Neural cell (in vitro differentiated cells): ENCODE measurements at regions not wholly inside any gene's neighbourhood (a gene's known extent, or its start where the extent isn't known, plus 50 kb on each side); places are given as distances from the start of the nearest gene placed in this dataset.

Experiments
- H2AFZ ChIP-seq: fragments of 200-600, 300-800 bp; sonication (generic), shearing (Covaris generic); 2 replicates; pipeline ENCODE4 v1.6.0; 2014; ENCODE audit warnings: low read depth, mild to moderate bottlenecking, antibody characterized with exemption, low read length, moderate library complexity
- H3F3A ChIP-seq: fragments of 200-600 bp; shearing (Covaris generic); 2 replicates; pipeline ENCODE4 v1.6.1; 2016; ENCODE audit warnings: mild to moderate bottlenecking, moderate library complexity, mixed read lengths, antibody characterized with exemption, low read length; ENCODE audit not compliant: insufficient read depth, poor library complexity, severe bottlenecking
- H3K27ac ChIP-seq: fragments of 200-600, 300-800 bp; sonication (generic), shearing (Covaris generic); 2 replicates; pipeline ENCODE4 v1.5.1; 2014; ENCODE audit warnings: mild to moderate bottlenecking, low read length, moderate library complexity
- H3K27me3 ChIP-seq: fragments of 300-800, 200-600 bp; sonication (generic), shearing (Covaris generic); 2 replicates; pipeline ENCODE4 v1.6.0; 2014; ENCODE audit warnings: mild to moderate bottlenecking, low read depth, low read length, moderate library complexity; ENCODE audit not compliant: insufficient read depth
- H3K36me3 ChIP-seq: fragments of 300-800, 200-600 bp; sonication (generic), shearing (Covaris generic); 2 replicates; pipeline ENCODE4 v1.5.1; 2014; ENCODE audit warnings: mild to moderate bottlenecking, antibody characterized with exemption, low read length, moderate library complexity; ENCODE audit not compliant: insufficient read depth
- H3K4me2 ChIP-seq: fragments of 300-800, 200-600 bp; sonication (generic), shearing (Covaris generic); 2 replicates; pipeline ENCODE4 v1.6.0; 2014; ENCODE audit warnings: mild to moderate bottlenecking, low read length
- H3K4me3 ChIP-seq: fragments of 300-800, 200-600 bp; sonication (generic), shearing (Covaris generic); 2 replicates; pipeline ENCODE4 v1.5.1; 2014; ENCODE audit warnings: mild to moderate bottlenecking, low read length, moderate library complexity
- H3K79me2 ChIP-seq: fragments of 200-600 bp; shearing (Covaris generic); replicated peaks from 2 replicates; pipeline ENCODE4 v1.6.0; 2014; ENCODE audit warnings: mild to moderate bottlenecking, low read length, moderate library complexity; ENCODE audit not compliant: insufficient read depth
- H3K9ac ChIP-seq: fragments of 300-800, 200-600 bp; sonication (generic), shearing (Covaris generic); 2 replicates; pipeline ENCODE4 v1.6.1; 2016; ENCODE audit warnings: mild to moderate bottlenecking, low read length, mixed read lengths
- H3K9me2 ChIP-seq: fragments of 200-600 bp; shearing (Covaris generic); 2 replicates; pipeline ENCODE4 v1.6.1; 2016; ENCODE audit warnings: mild to moderate bottlenecking, low read length, mixed read lengths; ENCODE audit not compliant: insufficient read depth
- H3K9me3 ChIP-seq: fragments of 200-600, 300-800 bp; sonication (generic), shearing (Covaris generic); 2 replicates; pipeline ENCODE4 v1.6.1; 2016; ENCODE audit warnings: mild to moderate bottlenecking, mixed run types, low read length, moderate library complexity, mixed read lengths
- H4K20me1 ChIP-seq: fragments of 200-600 bp; shearing (Covaris generic); 2 replicates; pipeline ENCODE4 v1.6.1; 2016; ENCODE audit warnings: mild to moderate bottlenecking, mixed run types; ENCODE audit not compliant: insufficient read depth
- CTCF ChIP-seq: fragments of 450-650 bp; IDR thresholded peaks from 2 replicates; pipeline ENCODE4 v1.5.1; 2014; ENCODE audit warnings: antibody characterized with exemption, mild to moderate bottlenecking, moderate library complexity; ENCODE audit not compliant: poor library complexity, severe bottlenecking
- EP300 ChIP-seq: fragments of 450-650 bp; conservative IDR thresholded peaks from 2 replicates; pipeline ENCODE4 v1.6.1; 2014; ENCODE audit warnings: antibody characterized with exemption, mild to moderate bottlenecking, moderate library complexity; ENCODE audit not compliant: poor library complexity, severe bottlenecking
- EZH2 ChIP-seq: fragments of 200-600, 300-800 bp; shearing (Covaris generic), sonication (generic); IDR thresholded peaks from 2 replicates; pipeline ENCODE4 v1.6.1; 2014; ENCODE audit warnings: antibody characterized with exemption, low read length, borderline replicate concordance, mild to moderate bottlenecking; ENCODE audit not compliant: insufficient read depth, poor library complexity, severe bottlenecking
- MXI1 ChIP-seq: fragments of 450-650 bp; conservative IDR thresholded peaks from 2 replicates; pipeline ENCODE4 v1.6.1; 2014; ENCODE audit warnings: antibody characterized with exemption, mild to moderate bottlenecking; ENCODE audit not compliant: poor library complexity, severe bottlenecking
- POLR2AphosphoS5 ChIP-seq: IDR thresholded peaks from 2 replicates; pipeline ENCODE4 v1.6.1; 2012
- RAD21 ChIP-seq: fragments of 450-650 bp; conservative IDR thresholded peaks from 2 replicates; pipeline ENCODE4 v1.6.1; 2014; ENCODE audit warnings: antibody characterized with exemption, mild to moderate bottlenecking, moderate library complexity
- REST ChIP-seq: IDR thresholded peaks from 2 replicates; pipeline ENCODE4 v1.6.1; 2012; ENCODE audit warnings: borderline replicate concordance
- SMC3 ChIP-seq: fragments of 450-650 bp; conservative IDR thresholded peaks from 2 replicates; pipeline ENCODE4 v1.6.1; 2014; ENCODE audit warnings: antibody characterized with exemption, mild to moderate bottlenecking, moderate library complexity; ENCODE audit not compliant: poor library complexity
- TAF1 ChIP-seq: IDR thresholded peaks from 2 replicates; pipeline ENCODE4 v1.6.1; 2012; ENCODE audit warnings: low read depth

DNA sequence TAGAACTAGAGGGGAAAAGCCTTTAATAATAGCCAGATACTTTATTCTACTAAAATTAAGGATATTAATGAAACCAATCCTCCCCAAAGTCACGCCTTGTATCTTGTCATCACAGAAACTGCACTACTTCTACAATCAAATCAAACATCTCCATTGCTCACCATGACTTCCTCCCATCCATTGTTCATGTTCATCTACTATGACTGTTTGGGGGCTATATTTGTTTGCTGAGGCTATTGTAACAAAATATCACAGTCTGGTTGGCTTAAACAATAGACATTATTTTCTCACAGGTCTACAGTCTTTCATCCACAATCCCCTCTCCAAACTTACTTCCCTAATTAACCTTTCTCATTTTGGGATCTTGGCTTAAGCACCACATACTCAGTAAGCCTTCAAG is 193.6 kb upstream of the FSCB start:
- no peaks in the 10 kb centered on the region for H3K79me2 ChIP-seq
- no peak overlapping the region for H3K9ac ChIP-seq
- H3K36me3 ChIP-seq: no peaks in the 10 kb centered on the region
- no peaks in the 10 kb centered on the region for H3F3A ChIP-seq
- H3K4me3 ChIP-seq: no peak overlapping the region
- H3K27me3 ChIP-seq: no peaks in the 10 kb centered on the region
- TF ChIP-seq REST: no peak
- no peak for TF ChIP-seq EP300
- TF ChIP-seq MXI1: no peak
- TF ChIP-seq RAD21: no peak
- TF ChIP-seq EZH2: no peak
- TF ChIP-seq CTCF: no peak
- no peak for TF ChIP-seq POLR2AphosphoS5
- no peak for TF ChIP-seq TAF1
- TF ChIP-seq SMC3: no peak
- no peaks in the 10 kb centered on the region for H4K20me1 ChIP-seq
- no peaks in the 10 kb centered on the region for H3K9me3 ChIP-seq
- no peak overlapping the region for H3K27ac ChIP-seq
- no peaks in the 10 kb centered on the region for H3K9me2 ChIP-seq
- H3K4me2 ChIP-seq: no peak overlapping the region
- no peak overlapping the region for H2AFZ ChIP-seq

DNA sequence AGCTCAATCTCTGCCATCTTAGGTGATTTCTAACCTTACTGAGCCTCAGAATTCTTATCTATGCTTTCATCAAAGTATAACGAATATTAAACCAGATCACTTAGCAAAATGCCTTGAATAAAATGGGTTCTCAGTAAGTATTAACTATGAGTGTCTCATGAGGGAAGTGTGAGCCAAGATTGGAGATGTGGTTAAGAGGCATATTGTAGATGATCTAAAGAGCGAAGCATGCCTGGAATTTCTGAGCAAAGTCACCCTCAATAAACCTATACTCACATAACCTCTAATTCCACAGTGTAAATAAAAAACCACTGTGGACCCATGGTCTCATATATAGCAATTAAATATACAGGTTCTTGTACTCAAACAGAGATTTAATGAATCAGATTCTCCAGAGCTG is 193.1 kb upstream of the FSCB start:
- no peaks in the 10 kb centered on the region for H3K27me3 ChIP-seq
- H3K36me3 ChIP-seq: no peaks in the 10 kb centered on the region
- no peak overlapping the region for H2AFZ ChIP-seq
- no peaks in the 10 kb centered on the region for H3K79me2 ChIP-seq
- no peak overlapping the region for H3K4me2 ChIP-seq
- H3K9me2 ChIP-seq: no peaks in the 10 kb centered on the region
- no peak overlapping the region for H3K27ac ChIP-seq
- no peaks in the 10 kb centered on the region for H3F3A ChIP-seq
- no peaks in the 10 kb centered on the region for H3K9me3 ChIP-seq
- TF ChIP-seq REST (no peak), EP300 (no peak), MXI1 (no peak), POLR2AphosphoS5 (no peak), TAF1 (no peak), EZH2 (no peak), SMC3 (no peak), RAD21 (no peak), CTCF (no peak)
- H4K20me1 ChIP-seq: no peaks in the 10 kb centered on the region
- no peak overlapping the region for H3K4me3 ChIP-seq
- H3K9ac ChIP-seq: no peak overlapping the region
